GM23338 (cell line): ENCODE measurements at regions not wholly inside any gene's neighbourhood (a gene's known extent, or its start where the extent isn't known, plus 50 kb on each side); places are given as distances from the start of the nearest gene placed in this dataset.

Experiments used
- ATAC-seq: fragments of 200-7000 bp; cut with Tn5 transposase; 3 replicates; pipeline ENCODE4 v1.9.1; 2020
- DNase-seq: peaks from one replicate; pipeline ENCODE4 v3.0.0-alpha.2; 2015; ENCODE audit warnings: low spot score
- H2AFZ ChIP-seq: fragments of 200-600 bp; sonication (generic); 2 replicates; pipeline ENCODE4 v1.8.0; 2016; ENCODE audit warnings: antibody characterized with exemption, mild to moderate bottlenecking, moderate library complexity
- H3F3A ChIP-seq: fragments of 200-600 bp; sonication (generic); replicated peaks from 2 replicates; pipeline ENCODE4 v1.8.0; 2017; ENCODE audit warnings: antibody characterized with exemption, mixed run types, low read depth
- H3K27ac ChIP-seq: fragments of 200-600 bp; sonication (generic); 2 replicates; pipeline ENCODE4 v1.6.1; 2016; ENCODE audit warnings: low read depth
- H3K27me3 ChIP-seq: fragments of 200-600 bp; sonication (generic); 2 replicates; pipeline ENCODE4 v1.8.0; 2016; ENCODE audit warnings: mild to moderate bottlenecking, mixed run types, moderate library complexity; ENCODE audit not compliant: insufficient read depth
- H3K36me3 ChIP-seq: fragments of 200-600 bp; sonication (generic); 2 replicates; pipeline ENCODE4 v1.8.0; 2016; ENCODE audit warnings: mild to moderate bottlenecking; ENCODE audit not compliant: insufficient read depth
- H3K4me1 ChIP-seq: fragments of 200-600 bp; sonication (generic); 2 replicates; pipeline ENCODE4 v1.8.0; 2016; ENCODE audit warnings: mild to moderate bottlenecking, moderate library complexity; ENCODE audit not compliant: insufficient read depth
- H3K4me2 ChIP-seq: fragments of 200-600 bp; sonication (generic); 2 replicates; pipeline ENCODE4 v1.7.1; 2017; ENCODE audit warnings: mixed run types
- H3K4me3 ChIP-seq: fragments of 200-600 bp; sonication (generic); 2 replicates; pipeline ENCODE4 v1.6.1; 2016; ENCODE audit warnings: mixed run types
- H3K79me2 ChIP-seq: fragments of 200-600 bp; sonication (generic); replicated peaks from 2 replicates; pipeline ENCODE4 v1.8.0; 2017; ENCODE audit warnings: mild to moderate bottlenecking; ENCODE audit not compliant: insufficient read depth
- H3K9me2 ChIP-seq: fragments of 200-600 bp; sonication (generic); 2 replicates; pipeline ENCODE4 v1.8.0; 2017; ENCODE audit not compliant: insufficient read depth
- H4K20me1 ChIP-seq: fragments of 200-600 bp; sonication (generic); replicated peaks from 2 replicates; pipeline ENCODE4 v1.8.0; 2017; ENCODE audit warnings: mild to moderate bottlenecking; ENCODE audit not compliant: insufficient read depth
- H3K27ac Mint-ChIP-seq: 2 replicates; pipeline ENCODE4 v1.8.0; 2020; ENCODE audit warnings: inconsistent platforms, mild to moderate bottlenecking, moderate library complexity, mixed read lengths
- H3K27me3 Mint-ChIP-seq: 3 replicates; pipeline ENCODE4 v1.8.0; 2022; ENCODE audit warnings: low read depth, mild to moderate bottlenecking, moderate library complexity, mixed read lengths, inconsistent platforms; ENCODE audit not compliant: insufficient read depth, poor library complexity
- H3K36me3 Mint-ChIP-seq: 3 replicates; pipeline ENCODE4 v1.8.0; 2021; ENCODE audit warnings: low read depth, mild to moderate bottlenecking, inconsistent platforms, moderate library complexity, mixed read lengths
- H3K4me1 Mint-ChIP-seq: 3 replicates; pipeline ENCODE4 v1.8.0; 2020; ENCODE audit warnings: mild to moderate bottlenecking, inconsistent platforms, mixed read lengths
- H3K4me3 Mint-ChIP-seq: 3 replicates; pipeline ENCODE4 v1.8.0; 2021; ENCODE audit warnings: moderate library complexity, mild to moderate bottlenecking, inconsistent platforms, mixed read lengths
- H3K9me3 Mint-ChIP-seq: 3 replicates; pipeline ENCODE4 v1.8.0; 2020; ENCODE audit warnings: moderate library complexity, mild to moderate bottlenecking, inconsistent platforms, mixed read lengths
- CREB1 ChIP-seq: fragments of 250-450 bp; sonication (Bioruptor Pico); IDR thresholded peaks from 2 replicates; pipeline ENCODE4 v1.5.0; 2020; ENCODE audit warnings: low read depth, mild to moderate bottlenecking, moderate library complexity
- CTCF ChIP-seq, 2 experiments: fragments of 200-600 bp in 1 of 2; sonication (generic) in 1 of 2; conservative IDR thresholded peaks; 2 replicates each; pipeline versions ENCODE4 v1.5.1 to v1.6.1; 2016 to 2017; ENCODE audit warnings: antibody characterized with exemption in 2 of 2, low read depth in 2 of 2, mild to moderate bottlenecking in 2 of 2, moderate library complexity in 1 of 2
- ETS1 ChIP-seq: IDR thresholded peaks from 2 replicates; pipeline ENCODE4 v1.6.1; 2016; ENCODE audit warnings: antibody characterized with exemption
- JUNB ChIP-seq: IDR thresholded peaks from one replicate; pipeline ENCODE4 v1.6.1; 2016; ENCODE audit warnings: antibody characterized with exemption; ENCODE audit not compliant: unreplicated experiment
- NANOG ChIP-seq: IDR thresholded peaks from 2 replicates; pipeline ENCODE4 v1.6.1; 2016; ENCODE audit warnings: antibody characterized with exemption, borderline replicate concordance
- POLR2AphosphoS5 ChIP-seq: IDR thresholded peaks from 2 replicates; pipeline ENCODE4 v1.6.1; 2016; ENCODE audit warnings: antibody characterized with exemption, low read depth
- REST ChIP-seq: IDR thresholded peaks from one replicate; pipeline ENCODE4 v1.6.1; 2018; ENCODE audit warnings: antibody characterized with exemption; ENCODE audit not compliant: unreplicated experiment
- ZNF114 ChIP-seq: fragments of 250-450 bp; sonication (Bioruptor Pico); IDR thresholded peaks from 2 replicates; pipeline ENCODE4 v1.5.0; 2020; ENCODE audit warnings: mild to moderate bottlenecking, moderate library complexity
- ZNF331 ChIP-seq: fragments of 250-450 bp; sonication (Bioruptor Pico); IDR thresholded peaks from 2 replicates; pipeline ENCODE4 v1.5.0; 2020; ENCODE audit warnings: low read depth, mild to moderate bottlenecking, moderate library complexity
- ZNF462 ChIP-seq: fragments of 250-450 bp; sonication (Bioruptor Pico); IDR thresholded peaks from 2 replicates; pipeline ENCODE4 v1.5.0; 2020; ENCODE audit warnings: mild to moderate bottlenecking, moderate library complexity

- Mint-ChIP-seq H3K27me3 (no peaks in the 10 kb centered on the region), H3K36me3 (no peaks in the 10 kb centered on the region), H3K27ac (no peak overlapping the region), H3K9me3 (no peaks in the 10 kb centered on the region), H3K4me1 (no peaks in the 10 kb centered on the region; the same call in 2 of the 3 replicates), H3K4me3 (no peak overlapping the region)
- Histone ChIP-seq H3K27ac (no peak overlapping the region), H3K4me2 (no peak overlapping the region), H2AFZ (no peak overlapping the region), H3K36me3 (no peaks in the 10 kb centered on the region), H3K4me1 (no peaks in the 10 kb centered on the region), H3F3A (no peaks in the 10 kb centered on the region), H3K4me3 (no peak overlapping the region), H3K27me3 (no peaks in the 10 kb centered on the region), H3K9me2 (no peaks in the 10 kb centered on the region), H4K20me1 (no peaks in the 10 kb centered on the region), H3K79me2 (no peaks in the 10 kb centered on the region)
- no peak for DNase-seq
- no peak for ATAC-seq
- no peak for TF ChIP-seq ZNF331 (CRISPR knock-in tag)
- TF ChIP-seq ZNF462, result no peak
- no peak for TF ChIP-seq CREB1 (CRISPR knock-in tag)
- no peak for TF ChIP-seq REST
- TF ChIP-seq JUNB, result no peak
- no peak for TF ChIP-seq ETS1
- TF ChIP-seq CTCF (conservative IDR thresholded peaks at IDR 0.05; ENCODE audit: low read depth in 2 of 2), result no peak
- no peak for TF ChIP-seq ZNF114 (CRISPR knock-in tag)
- TF ChIP-seq POLR2AphosphoS5, result no peak
- TF ChIP-seq NANOG, result no peak
These were observed 107.1 kb upstream of the CHD1 start for GRCh38 chr5:99035942-99036341.
